Ovary (tissue), 7 donors: ENCODE measurements at regions not wholly inside any gene's neighbourhood (a gene's known extent, or its start where the extent isn't known, plus 50 kb on each side); places are given as distances from the start of the nearest gene placed in this dataset.

Source experiments
- DNase-seq, 5 donors: peaks; one replicate each; pipeline ENCODE4 v3.0.0-alpha.2; 2019 to 2020
- H3K27ac ChIP-seq, 2 donors: fragments of 200-600 bp; one replicate each; pipeline versions ENCODE4 v1.5.1 to v1.8.0; 2019 to 2022
- H3K27me3 ChIP-seq: fragments of 200-600 bp; one replicate; pipeline ENCODE4 v1.8.0; 2022
- H3K36me3 ChIP-seq: fragments of 200-600 bp; sonication (generic); one replicate; pipeline ENCODE4 v1.5.1; 2019
- H3K4me1 ChIP-seq: one replicate; pipeline ENCODE4 v1.8.1; 2013; ENCODE audit warnings: mild to moderate bottlenecking, moderate library complexity; ENCODE audit not compliant: insufficient read depth
- H3K4me3 ChIP-seq: fragments of 200-600 bp; sonication (generic); one replicate; pipeline ENCODE4 v1.5.1; 2017
- H3K9me3 ChIP-seq, 2 donors: fragments of 200-600 bp in 1 of 2; sonication (generic) in 1 of 2; one replicate each; pipeline versions ENCODE4 v1.5.1 to v1.8.1; 2013 to 2019; ENCODE audit warnings: mild to moderate bottlenecking in 1 of 2, moderate library complexity in 1 of 2
- EP300 ChIP-seq: sonication (generic); formaldehyde crosslinking; IDR thresholded peaks from one replicate; pipeline ENCODE4 v1.6.1; 2017; ENCODE audit warnings: antibody characterized with exemption
- POLR2A ChIP-seq: fragments of 450-650 bp; IDR thresholded peaks from one replicate; pipeline ENCODE4 v1.6.1; 2017; ENCODE audit warnings: antibody characterized with exemption, mild to moderate bottlenecking, moderate library complexity
- WGBS, 3 donors: extraction: QIAGEN DNeasy Blood & Tissue Kit in 1 of 3; methylation state at CpG; one replicate each; pipeline versions ENCODE4 v1.1.5 to v1.1.7; 2013 to 2017; 5-methylcytosine and 5-hydroxymethylcytosine counted together
- intact Hi-C, 4 donors: fragments of 100-400 bp; cut with DNase I; formaldehyde crosslinking; loops; one replicate each; pipeline versions ENCODE4 v1.11.0 to v1.15.1; 2022 to 2023
- TF ChIP-seq, protein P1 (sequence below), 3 donors: fragments of 450-650 bp in 2 of 3; fragments of 200-600 bp in 1 of 3; IDR thresholded peaks; one replicate each; pipeline versions ENCODE4 v1.5.1 to v1.8.0; 2016 to 2022; ENCODE audit warnings: antibody characterized with exemption in 3 of 3, mild to moderate bottlenecking in 1 of 3
- donor health status: DM: no; HTN: no; CAD: no; lungs with moderate emphysema.
- donor health status: DM: no; HTN: no; CAD: no.
- donor health status: Bipolar disorder and iron deficiency.
- donor health status: DM: no; HTN: no; CAD: no.
- donor health status: DM: yes; HTN: yes; CAD: no.

DNA sequence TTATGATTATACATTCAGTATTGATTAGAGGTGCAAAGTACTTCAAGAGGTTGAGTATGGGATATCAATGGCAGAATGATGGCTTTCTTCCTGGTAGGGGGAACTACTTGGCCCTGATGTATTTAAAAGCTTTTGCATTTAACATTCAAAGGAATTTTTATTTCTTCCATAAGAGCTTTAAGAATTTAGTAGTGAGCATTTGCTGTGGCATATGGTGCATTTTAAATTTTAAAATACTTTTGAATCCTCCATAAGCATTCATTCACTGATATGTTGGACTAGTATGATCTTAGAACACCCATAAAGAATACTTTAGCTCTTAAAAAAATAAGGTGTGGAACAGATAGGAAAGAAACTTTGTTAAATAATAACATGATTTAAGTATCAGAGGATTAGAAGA, 191.9 kb upstream of the PPP1R3A start:
- Histone ChIP-seq H3K27ac (no peak overlapping the region), H3K36me3 (no peaks in the 10 kb centered on the region), H3K4me1 (no peaks in the 10 kb centered on the region), H3K4me3 (no peak overlapping the region), H3K27me3 (no peaks in the 10 kb centered on the region), H3K9me3 (no peaks in the 10 kb centered on the region)
- no peak for TF ChIP-seq POLR2A
- TF ChIP-seq, protein P1, sequence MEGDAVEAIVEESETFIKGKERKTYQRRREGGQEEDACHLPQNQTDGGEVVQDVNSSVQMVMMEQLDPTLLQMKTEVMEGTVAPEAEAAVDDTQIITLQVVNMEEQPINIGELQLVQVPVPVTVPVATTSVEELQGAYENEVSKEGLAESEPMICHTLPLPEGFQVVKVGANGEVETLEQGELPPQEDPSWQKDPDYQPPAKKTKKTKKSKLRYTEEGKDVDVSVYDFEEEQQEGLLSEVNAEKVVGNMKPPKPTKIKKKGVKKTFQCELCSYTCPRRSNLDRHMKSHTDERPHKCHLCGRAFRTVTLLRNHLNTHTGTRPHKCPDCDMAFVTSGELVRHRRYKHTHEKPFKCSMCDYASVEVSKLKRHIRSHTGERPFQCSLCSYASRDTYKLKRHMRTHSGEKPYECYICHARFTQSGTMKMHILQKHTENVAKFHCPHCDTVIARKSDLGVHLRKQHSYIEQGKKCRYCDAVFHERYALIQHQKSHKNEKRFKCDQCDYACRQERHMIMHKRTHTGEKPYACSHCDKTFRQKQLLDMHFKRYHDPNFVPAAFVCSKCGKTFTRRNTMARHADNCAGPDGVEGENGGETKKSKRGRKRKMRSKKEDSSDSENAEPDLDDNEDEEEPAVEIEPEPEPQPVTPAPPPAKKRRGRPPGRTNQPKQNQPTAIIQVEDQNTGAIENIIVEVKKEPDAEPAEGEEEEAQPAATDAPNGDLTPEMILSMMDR (IDR thresholded peaks at IDR 0.05) = no peak
- TF ChIP-seq EP300 = no peak
- no peak for DNase-seq
- intact Hi-C loops = no loop called here

DNA sequence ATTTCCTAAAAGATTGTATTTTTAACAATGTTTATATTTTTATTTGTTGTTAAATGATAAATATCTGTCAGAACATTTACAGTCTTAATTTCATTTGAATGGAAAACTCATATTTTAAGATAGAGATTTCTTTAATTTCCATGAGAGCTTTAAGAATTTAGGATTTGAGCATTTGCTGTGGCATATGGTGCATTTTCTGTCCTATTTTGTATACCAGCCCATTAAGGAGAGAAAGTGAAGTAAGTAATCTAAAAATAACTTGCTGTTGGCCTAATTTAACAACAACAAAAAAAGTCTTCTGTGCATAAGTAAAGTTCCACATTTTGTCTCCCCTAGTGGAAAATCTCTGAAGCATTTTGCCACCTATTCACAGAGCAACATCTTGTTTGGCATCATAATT, 190.9 kb upstream of the PPP1R3A start:
- no peaks in the 10 kb centered on the region for H3K9me3 ChIP-seq
- DNase-seq = no peak
- H3K27me3 ChIP-seq = no peaks in the 10 kb centered on the region
- no peaks in the 10 kb centered on the region for H3K36me3 ChIP-seq
- no peaks in the 10 kb centered on the region for H3K4me1 ChIP-seq
- no peak overlapping the region for H3K4me3 ChIP-seq
- H3K27ac ChIP-seq = no peak overlapping the region
- TF ChIP-seq, protein P1 (IDR thresholded peaks at IDR 0.05) = no peak
- TF ChIP-seq POLR2A = no peak
- intact Hi-C loops = loop anchor here in 1 of 4 donors (1.0 kb wide), 1 partner anchor 10 kb away; no protein-coding TSS in a partner anchor

DNA sequence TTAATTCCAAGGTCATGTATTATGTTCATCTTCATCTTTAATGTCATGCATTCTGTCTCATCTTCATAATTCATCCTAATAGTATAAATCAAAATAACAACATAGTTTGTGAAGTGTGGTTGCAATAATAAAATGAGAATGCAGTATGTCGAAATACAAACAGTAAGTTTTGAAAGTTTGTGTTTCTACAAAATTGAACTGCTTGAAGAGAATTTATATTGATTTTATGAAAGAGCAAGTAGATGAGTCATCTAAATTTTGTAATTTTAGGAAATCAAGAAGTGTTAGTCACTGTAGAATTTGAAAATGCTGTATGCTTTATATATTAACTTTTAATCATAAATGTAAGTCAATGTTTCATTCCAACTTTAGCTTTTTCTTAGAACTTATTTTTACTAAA, 190.5 kb upstream of the PPP1R3A start:
- Histone ChIP-seq H3K9me3 (no peaks in the 10 kb centered on the region), H3K4me1 (no peaks in the 10 kb centered on the region), H3K4me3 (no peak overlapping the region), H3K27ac (no peak overlapping the region), H3K27me3 (no peaks in the 10 kb centered on the region), H3K36me3 (no peaks in the 10 kb centered on the region)
- WGBS, 3 donors = 90 to 97% (median 92%) methylated on average over 1 of the region's 1 CpG
- DNase-seq = no peak
- TF ChIP-seq POLR2A = no peak
- TF ChIP-seq, protein P1 (IDR thresholded peaks at IDR 0.05) = no peak
- no peak for TF ChIP-seq EP300
- intact Hi-C loops = loop anchor here in 1 of 4 donors (1.0 kb wide), 1 partner anchor 10 kb away; no protein-coding TSS in a partner anchor

DNA sequence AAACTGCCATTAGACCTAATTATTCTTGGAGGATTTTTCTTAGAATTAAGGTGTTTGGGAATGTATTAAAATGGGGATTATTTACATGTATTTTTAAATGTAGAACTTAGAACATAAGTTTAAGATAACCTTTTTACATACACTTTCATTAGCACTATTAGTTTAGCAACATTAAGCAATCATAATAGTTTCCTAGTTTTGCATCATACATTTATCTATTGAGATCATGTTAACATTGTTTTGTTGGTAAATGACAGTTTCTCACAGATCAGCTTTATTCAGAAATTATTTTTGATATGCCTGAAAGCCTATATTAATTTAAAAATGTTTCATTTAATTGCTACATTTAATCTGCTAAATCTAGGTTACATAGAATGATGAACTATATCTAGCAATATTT, 189.7 kb upstream of the PPP1R3A start:
- Histone ChIP-seq H3K27me3 (no peaks in the 10 kb centered on the region), H3K27ac (no peak overlapping the region), H3K9me3 (no peaks in the 10 kb centered on the region), H3K4me1 (no peaks in the 10 kb centered on the region), H3K36me3 (no peaks in the 10 kb centered on the region), H3K4me3 (no peak overlapping the region)
- intact Hi-C loops = no loop called here
- TF ChIP-seq, protein P1 (IDR thresholded peaks at IDR 0.05) = no peak
- no peak for TF ChIP-seq POLR2A
- no peak for TF ChIP-seq EP300
- DNase-seq = no peak

DNA sequence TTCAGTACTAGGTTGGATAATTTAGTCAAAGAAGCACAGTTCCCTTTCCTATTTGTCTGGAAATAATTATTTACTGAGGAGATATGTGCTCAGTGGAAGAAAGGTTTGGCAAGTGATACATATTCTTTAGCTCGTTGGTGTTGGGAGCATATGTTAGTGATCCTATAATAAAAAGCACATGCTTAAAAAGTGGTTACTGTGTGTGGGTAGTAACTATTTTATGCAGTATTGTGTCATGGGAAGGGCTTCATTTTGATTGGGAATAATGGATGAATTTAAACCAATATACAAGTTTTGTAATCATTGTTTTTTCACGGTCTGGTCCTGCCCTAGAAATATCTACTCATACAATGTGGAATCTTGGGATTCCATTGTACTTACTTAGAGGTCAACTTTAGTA, 188.7 kb upstream of the PPP1R3A start:
- TF ChIP-seq, protein P1 (IDR thresholded peaks at IDR 0.05) = no peak
- H3K27ac ChIP-seq = no peak overlapping the region
- WGBS, 3 donors = 39 to 69% (median 66%) methylated on average over 2 of the region's 2 CpGs
- no peaks in the 10 kb centered on the region for H3K36me3 ChIP-seq
- no peaks in the 10 kb centered on the region for H3K9me3 ChIP-seq
- no peak for DNase-seq
- intact Hi-C loops = no loop called here
- no peak overlapping the region for H3K4me3 ChIP-seq
- H3K4me1 ChIP-seq = no peaks in the 10 kb centered on the region
- H3K27me3 ChIP-seq = no peaks in the 10 kb centered on the region
